Breast epithelium (tissue), 3 donors: ENCODE measurements at regions not wholly inside any gene's neighbourhood (a gene's known extent, or its start where the extent isn't known, plus 50 kb on each side); places are given as distances from the start of the nearest gene placed in this dataset.

Experiments used
- CTCF ChIP-seq, 3 donors: fragments of 450-650 bp; IDR thresholded peaks; one replicate each; pipeline ENCODE4 v1.5.1; 2016 to 2017; ENCODE audit warnings: antibody characterized with exemption in 3 of 3, mild to moderate bottlenecking in 3 of 3, moderate library complexity in 3 of 3
- POLR2A ChIP-seq: fragments of 450-650 bp; IDR thresholded peaks from one replicate; pipeline ENCODE4 v1.6.1; 2016; ENCODE audit warnings: antibody characterized with exemption, mild to moderate bottlenecking, moderate library complexity
- POLR2AphosphoS5 ChIP-seq, 3 donors: sonication (generic); formaldehyde crosslinking; IDR thresholded peaks; one replicate each; pipeline ENCODE4 v1.6.1; 2017; ENCODE audit warnings: antibody characterized with exemption in 3 of 3

GRCh38 chr5:26647781-26648180, 390.6 kb downstream of the CDH9 start:
- TF ChIP-seq CTCF (IDR thresholded peaks at IDR 0.05) = no peak
- TF ChIP-seq POLR2A = no peak
- TF ChIP-seq POLR2AphosphoS5 (IDR thresholded peaks at IDR 0.05) = no peak
